ENCODE measurements at regions not wholly inside any gene's neighbourhood (a gene's known extent, or its start where the extent isn't known, plus 50 kb on each side); places are given as distances from the start of the nearest gene placed in this dataset.

DNA sequence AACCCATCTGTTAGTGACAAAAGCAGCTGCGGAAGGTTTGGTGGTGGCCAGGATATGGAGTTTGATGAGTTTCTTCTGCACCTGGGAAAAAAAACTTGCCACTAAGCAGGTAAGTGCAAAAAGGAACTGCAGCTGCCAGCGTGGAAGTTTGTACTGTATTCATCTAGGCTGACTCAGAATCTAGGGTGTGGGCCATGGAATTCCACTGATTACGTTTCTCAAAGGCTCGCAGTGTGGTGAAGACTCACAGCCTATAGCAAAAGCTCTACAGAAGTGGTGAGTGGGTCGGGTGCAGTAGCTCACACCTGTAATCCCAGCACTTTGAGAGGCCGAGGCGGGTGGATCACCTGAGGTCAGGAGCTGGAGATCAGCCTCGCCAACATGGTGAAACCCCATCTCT, 334.6 kb upstream of the GRM7 start:
- no peaks in the 10 kb centered on the region for H3K9me2 ChIP-seq (ENCODE audit: insufficient read depth, low read length)
- H2AFZ ChIP-seq (ENCODE audit: low read depth, low read length): no peak overlapping the region
- H3F3A ChIP-seq (ENCODE audit: insufficient read depth, low read length, poor library complexity, severe bottlenecking): no peaks in the 10 kb centered on the region
- H3K9me3 ChIP-seq (ENCODE audit: low read length): no peaks in the 10 kb centered on the region
- H3K36me3 ChIP-seq (ENCODE audit: insufficient read depth, low read length): no peaks in the 10 kb centered on the region
- no peaks in the 10 kb centered on the region for H3K79me2 ChIP-seq (replicated peaks; ENCODE audit: insufficient read depth, low read length)
- no peak overlapping the region for H3K4me2 ChIP-seq (ENCODE audit: low read length)
- no peaks in the 10 kb centered on the region for H3K27me3 ChIP-seq (ENCODE audit: insufficient read depth, low read depth, low read length)
- H4K20me1 ChIP-seq (ENCODE audit: insufficient read depth): no peaks in the 10 kb centered on the region
- no peak overlapping the region for H3K9ac ChIP-seq (ENCODE audit: low read length)
- H3K27ac ChIP-seq (ENCODE audit: low read length): no peak overlapping the region
- H3K4me3 ChIP-seq (ENCODE audit: low read length): no peak overlapping the region
- TF ChIP-seq CTCF (IDR thresholded peaks at IDR 0.05; ENCODE audit: poor library complexity, severe bottlenecking) (no peak), EZH2 (IDR thresholded peaks at IDR 0.05; ENCODE audit: borderline replicate concordance, insufficient read depth, low read length, poor library complexity, severe bottlenecking) (no peak), SMC3 (conservative IDR thresholded peaks at IDR 0.05; ENCODE audit: poor library complexity) (no peak), MXI1 (conservative IDR thresholded peaks at IDR 0.05; ENCODE audit: poor library complexity, severe bottlenecking) (no peak)

DNA sequence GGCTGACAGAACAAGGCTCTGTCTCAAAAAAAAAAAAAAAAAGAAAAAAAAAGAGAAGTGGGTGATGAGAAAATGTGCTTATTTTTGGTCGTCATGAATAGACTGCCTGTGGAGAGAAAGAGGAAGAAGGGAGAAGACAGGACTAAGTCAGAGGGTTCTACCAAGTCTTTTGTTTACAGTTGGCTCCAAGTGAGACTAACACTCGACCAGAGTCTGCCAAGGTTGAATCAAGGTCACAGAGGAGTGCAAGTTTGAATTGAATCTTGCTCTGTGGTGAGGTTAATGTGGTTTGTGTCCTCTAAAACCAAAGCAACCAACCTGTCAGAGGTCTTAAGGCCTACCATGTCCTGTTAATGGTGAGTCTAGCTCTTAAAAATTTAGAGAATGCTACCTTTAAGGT, 334.1 kb upstream of the GRM7 start:
- Histone ChIP-seq H3K9ac (ENCODE audit: low read length) (no peak overlapping the region), H3K9me3 (ENCODE audit: low read length) (no peaks in the 10 kb centered on the region), H3K9me2 (ENCODE audit: insufficient read depth, low read length) (no peaks in the 10 kb centered on the region), H3K79me2 (replicated peaks; ENCODE audit: insufficient read depth, low read length) (no peaks in the 10 kb centered on the region), H3F3A (ENCODE audit: insufficient read depth, low read length, poor library complexity, severe bottlenecking) (no peaks in the 10 kb centered on the region), H3K36me3 (ENCODE audit: insufficient read depth, low read length) (no peaks in the 10 kb centered on the region), H3K27ac (ENCODE audit: low read length) (no peak overlapping the region), H3K27me3 (ENCODE audit: insufficient read depth, low read depth, low read length) (no peaks in the 10 kb centered on the region), H2AFZ (ENCODE audit: low read depth, low read length) (no peak overlapping the region), H3K4me2 (ENCODE audit: low read length) (no peak overlapping the region), H3K4me3 (ENCODE audit: low read length) (no peak overlapping the region), H4K20me1 (ENCODE audit: insufficient read depth) (no peaks in the 10 kb centered on the region)
- TF ChIP-seq SMC3 (conservative IDR thresholded peaks at IDR 0.05; ENCODE audit: poor library complexity) (no peak), CTCF (IDR thresholded peaks at IDR 0.05; ENCODE audit: poor library complexity, severe bottlenecking) (no peak), TAF1 (IDR thresholded peaks at IDR 0.05; ENCODE audit: low read depth) (no peak), REST (IDR thresholded peaks at IDR 0.05; ENCODE audit: borderline replicate concordance) (no peak)
